Ishikawa (cell line): ENCODE measurements at regions not wholly inside any gene's neighbourhood (a gene's known extent, or its start where the extent isn't known, plus 50 kb on each side); places are given as distances from the start of the nearest gene placed in this dataset.

ENCODE experiments used
- CEBPB ChIP-seq: IDR thresholded peaks from 2 replicates; pipeline ENCODE4 v1.6.1; 2012
- EP300 ChIP-seq: IDR thresholded peaks from 2 replicates; pipeline ENCODE4 v1.6.1; 2012; ENCODE audit warnings: borderline replicate concordance
- NFIC ChIP-seq: IDR thresholded peaks from 2 replicates; pipeline ENCODE4 v1.6.1; 2012
- RAD21 ChIP-seq: IDR thresholded peaks from 2 replicates; pipeline ENCODE4 v1.6.1; 2012; ENCODE audit warnings: low read depth
- TAF1 ChIP-seq: IDR thresholded peaks from 2 replicates; pipeline ENCODE4 v1.6.1; 2012; ENCODE audit warnings: low read depth, mild to moderate bottlenecking
- TCF12 ChIP-seq: IDR thresholded peaks from 2 replicates; pipeline ENCODE4 v1.6.1; 2012; ENCODE audit warnings: low read depth
- YY1 ChIP-seq: IDR thresholded peaks from 2 replicates; pipeline ENCODE4 v1.6.1; 2012; ENCODE audit warnings: low read depth
- ZBTB7A ChIP-seq: IDR thresholded peaks from 2 replicates; pipeline ENCODE4 v1.6.1; 2012; ENCODE audit warnings: low read depth
- TF ChIP-seq, protein P1 (sequence below): IDR thresholded peaks from 2 replicates; pipeline ENCODE4 v1.6.1; 2012; ENCODE audit warnings: low read depth, mild to moderate bottlenecking
- TF ChIP-seq, protein P2 (sequence below): IDR thresholded peaks from 2 replicates; pipeline ENCODE4 v1.6.1; 2012
- TF ChIP-seq, protein P3 (sequence below): IDR thresholded peaks from 2 replicates; pipeline ENCODE4 v1.6.1; 2012

DNA sequence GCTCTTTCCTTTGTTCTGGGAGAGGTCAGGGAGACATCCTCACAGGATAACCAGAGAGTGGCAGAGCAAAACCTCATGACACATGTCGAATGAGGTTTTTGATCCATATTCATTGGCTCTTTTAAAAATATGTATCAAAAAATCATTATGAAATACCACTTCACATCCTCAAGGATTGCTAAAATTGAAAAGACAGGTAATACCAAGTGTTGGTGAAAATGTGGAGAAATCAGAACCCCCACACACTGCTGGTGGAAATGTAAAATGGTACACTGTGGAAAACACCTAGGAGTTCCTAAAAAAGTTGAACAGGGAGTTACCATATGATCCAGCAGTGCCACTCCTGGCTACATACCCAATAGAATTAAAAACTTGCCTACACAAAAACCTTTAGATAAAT is 107.8 kb upstream of the ARID2 start:
- TF ChIP-seq, protein P1, sequence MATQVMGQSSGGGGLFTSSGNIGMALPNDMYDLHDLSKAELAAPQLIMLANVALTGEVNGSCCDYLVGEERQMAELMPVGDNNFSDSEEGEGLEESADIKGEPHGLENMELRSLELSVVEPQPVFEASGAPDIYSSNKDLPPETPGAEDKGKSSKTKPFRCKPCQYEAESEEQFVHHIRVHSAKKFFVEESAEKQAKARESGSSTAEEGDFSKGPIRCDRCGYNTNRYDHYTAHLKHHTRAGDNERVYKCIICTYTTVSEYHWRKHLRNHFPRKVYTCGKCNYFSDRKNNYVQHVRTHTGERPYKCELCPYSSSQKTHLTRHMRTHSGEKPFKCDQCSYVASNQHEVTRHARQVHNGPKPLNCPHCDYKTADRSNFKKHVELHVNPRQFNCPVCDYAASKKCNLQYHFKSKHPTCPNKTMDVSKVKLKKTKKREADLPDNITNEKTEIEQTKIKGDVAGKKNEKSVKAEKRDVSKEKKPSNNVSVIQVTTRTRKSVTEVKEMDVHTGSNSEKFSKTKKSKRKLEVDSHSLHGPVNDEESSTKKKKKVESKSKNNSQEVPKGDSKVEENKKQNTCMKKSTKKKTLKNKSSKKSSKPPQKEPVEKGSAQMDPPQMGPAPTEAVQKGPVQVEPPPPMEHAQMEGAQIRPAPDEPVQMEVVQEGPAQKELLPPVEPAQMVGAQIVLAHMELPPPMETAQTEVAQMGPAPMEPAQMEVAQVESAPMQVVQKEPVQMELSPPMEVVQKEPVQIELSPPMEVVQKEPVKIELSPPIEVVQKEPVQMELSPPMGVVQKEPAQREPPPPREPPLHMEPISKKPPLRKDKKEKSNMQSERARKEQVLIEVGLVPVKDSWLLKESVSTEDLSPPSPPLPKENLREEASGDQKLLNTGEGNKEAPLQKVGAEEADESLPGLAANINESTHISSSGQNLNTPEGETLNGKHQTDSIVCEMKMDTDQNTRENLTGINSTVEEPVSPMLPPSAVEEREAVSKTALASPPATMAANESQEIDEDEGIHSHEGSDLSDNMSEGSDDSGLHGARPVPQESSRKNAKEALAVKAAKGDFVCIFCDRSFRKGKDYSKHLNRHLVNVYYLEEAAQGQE, result no peak
- no peak for TF ChIP-seq EP300
- TF ChIP-seq RAD21, result no peak
- TF ChIP-seq TCF12, result no peak
- no peak for TF ChIP-seq YY1
- TF ChIP-seq NFIC, result no peak
- TF ChIP-seq TAF1, result no peak
- no peak for TF ChIP-seq ZBTB7A
- TF ChIP-seq, protein P2, sequence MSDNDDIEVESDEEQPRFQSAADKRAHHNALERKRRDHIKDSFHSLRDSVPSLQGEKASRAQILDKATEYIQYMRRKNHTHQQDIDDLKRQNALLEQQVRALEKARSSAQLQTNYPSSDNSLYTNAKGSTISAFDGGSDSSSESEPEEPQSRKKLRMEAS, result no peak
- TF ChIP-seq CEBPB, result no peak
- TF ChIP-seq, protein P3, sequence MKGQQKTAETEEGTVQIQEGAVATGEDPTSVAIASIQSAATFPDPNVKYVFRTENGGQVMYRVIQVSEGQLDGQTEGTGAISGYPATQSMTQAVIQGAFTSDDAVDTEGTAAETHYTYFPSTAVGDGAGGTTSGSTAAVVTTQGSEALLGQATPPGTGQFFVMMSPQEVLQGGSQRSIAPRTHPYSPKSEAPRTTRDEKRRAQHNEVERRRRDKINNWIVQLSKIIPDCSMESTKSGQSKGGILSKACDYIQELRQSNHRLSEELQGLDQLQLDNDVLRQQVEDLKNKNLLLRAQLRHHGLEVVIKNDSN, result no peak
